ENCODE measurements at regions not wholly inside any gene's neighbourhood (a gene's known extent, or its start where the extent isn't known, plus 50 kb on each side); places are given as distances from the start of the nearest gene placed in this dataset.

DNA sequence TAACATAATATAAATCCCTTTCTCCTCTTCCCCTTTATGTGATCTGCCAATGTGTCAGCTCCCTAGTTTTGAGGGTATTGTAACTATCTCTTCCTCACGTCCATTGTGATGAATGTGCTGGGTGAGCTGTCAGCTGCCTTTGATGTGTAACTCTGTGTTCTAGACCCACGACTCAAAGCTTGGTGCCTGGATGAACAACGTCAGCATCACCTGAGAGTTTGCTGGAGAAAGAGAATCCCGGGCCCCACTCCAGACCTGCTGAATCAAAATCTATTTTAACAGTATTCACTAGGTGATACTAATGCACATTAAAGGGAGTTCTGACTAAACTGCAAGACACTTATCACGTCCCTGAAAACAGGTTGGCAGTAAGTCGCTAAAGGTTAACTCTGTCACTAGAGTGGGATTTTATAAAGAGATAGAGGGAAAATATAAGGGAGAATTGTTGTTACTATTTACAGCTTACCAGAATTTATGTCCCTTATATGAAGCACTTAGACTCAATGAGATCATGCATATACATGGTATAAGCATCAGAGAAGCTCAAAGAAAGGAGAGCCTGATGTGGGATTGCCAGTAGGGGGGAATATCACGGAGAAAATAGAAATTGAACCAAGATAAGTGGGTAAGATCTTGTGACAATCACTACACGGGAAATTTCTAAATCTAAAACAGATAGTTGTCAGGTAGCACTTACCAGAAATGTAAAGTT, 423.8 kb upstream of the SLC30A5 start:
- H3K27ac ChIP-seq = no peak overlapping the region
- no peak for TF ChIP-seq ZFX (IDR thresholded peaks at IDR 0.05)
- TF ChIP-seq, protein P1, sequence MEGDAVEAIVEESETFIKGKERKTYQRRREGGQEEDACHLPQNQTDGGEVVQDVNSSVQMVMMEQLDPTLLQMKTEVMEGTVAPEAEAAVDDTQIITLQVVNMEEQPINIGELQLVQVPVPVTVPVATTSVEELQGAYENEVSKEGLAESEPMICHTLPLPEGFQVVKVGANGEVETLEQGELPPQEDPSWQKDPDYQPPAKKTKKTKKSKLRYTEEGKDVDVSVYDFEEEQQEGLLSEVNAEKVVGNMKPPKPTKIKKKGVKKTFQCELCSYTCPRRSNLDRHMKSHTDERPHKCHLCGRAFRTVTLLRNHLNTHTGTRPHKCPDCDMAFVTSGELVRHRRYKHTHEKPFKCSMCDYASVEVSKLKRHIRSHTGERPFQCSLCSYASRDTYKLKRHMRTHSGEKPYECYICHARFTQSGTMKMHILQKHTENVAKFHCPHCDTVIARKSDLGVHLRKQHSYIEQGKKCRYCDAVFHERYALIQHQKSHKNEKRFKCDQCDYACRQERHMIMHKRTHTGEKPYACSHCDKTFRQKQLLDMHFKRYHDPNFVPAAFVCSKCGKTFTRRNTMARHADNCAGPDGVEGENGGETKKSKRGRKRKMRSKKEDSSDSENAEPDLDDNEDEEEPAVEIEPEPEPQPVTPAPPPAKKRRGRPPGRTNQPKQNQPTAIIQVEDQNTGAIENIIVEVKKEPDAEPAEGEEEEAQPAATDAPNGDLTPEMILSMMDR (conservative IDR thresholded peaks at IDR 0.05) = no peak

DNA sequence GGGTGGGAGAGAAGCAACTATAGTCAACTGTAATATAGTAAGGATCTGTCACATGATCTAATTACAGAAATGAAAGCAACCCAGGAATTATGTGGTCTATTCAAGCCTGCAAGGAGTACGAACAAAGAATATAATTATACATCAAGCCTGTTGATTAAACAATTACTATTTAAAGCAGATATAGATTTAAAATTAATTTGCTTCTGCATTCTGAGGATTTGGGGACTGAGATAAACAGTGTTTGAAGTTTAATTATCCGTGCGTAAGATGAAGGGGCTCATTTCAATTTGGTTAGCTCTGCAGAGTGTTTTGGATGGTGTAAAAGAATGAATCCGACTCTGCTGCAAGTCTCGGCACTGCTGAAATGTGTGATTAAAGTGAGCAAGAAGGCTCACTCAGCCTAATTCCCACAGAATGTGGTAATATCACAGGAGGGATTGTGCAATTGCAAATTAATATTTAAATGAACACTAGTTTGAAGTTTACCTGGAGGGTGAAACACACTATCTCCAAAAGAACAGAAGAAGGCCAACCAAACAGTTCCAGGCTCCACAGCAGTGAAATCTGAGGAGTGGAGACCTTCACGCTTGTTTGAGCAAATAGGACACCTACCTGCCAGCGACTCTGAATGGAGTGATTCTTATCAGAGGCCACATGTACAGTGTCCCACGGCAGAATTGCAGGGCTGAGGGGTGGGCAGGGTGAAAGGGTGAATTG, 420.6 kb upstream of the SLC30A5 start:
- no peak overlapping the region for H3K27ac ChIP-seq
- TF ChIP-seq ZFX (IDR thresholded peaks at IDR 0.05) = no peak
- TF ChIP-seq, protein P1 (conservative IDR thresholded peaks at IDR 0.05) = no peak

DNA sequence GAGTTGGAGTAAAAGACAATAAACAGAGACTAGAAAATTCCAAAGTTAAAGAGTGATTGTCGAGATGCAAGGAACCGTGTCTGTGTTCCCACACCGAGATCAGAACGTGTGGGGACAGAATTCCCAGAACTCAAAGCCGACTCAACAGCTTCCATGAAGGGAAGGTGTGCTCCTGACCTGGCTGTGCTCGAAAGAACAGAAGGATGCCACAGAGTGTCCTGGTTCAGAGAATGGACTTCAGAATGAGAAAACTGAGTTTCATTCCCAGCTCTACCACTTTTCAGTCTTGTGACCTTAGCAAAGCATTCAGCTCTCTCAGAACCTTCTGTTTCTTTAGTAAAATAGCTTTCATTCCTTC, 420.0 kb upstream of the SLC30A5 start:
- no peak overlapping the region for H3K27ac ChIP-seq
- TF ChIP-seq, protein P1 (conservative IDR thresholded peaks at IDR 0.05) = no peak
- TF ChIP-seq ZFX (IDR thresholded peaks at IDR 0.05) = no peak

DNA sequence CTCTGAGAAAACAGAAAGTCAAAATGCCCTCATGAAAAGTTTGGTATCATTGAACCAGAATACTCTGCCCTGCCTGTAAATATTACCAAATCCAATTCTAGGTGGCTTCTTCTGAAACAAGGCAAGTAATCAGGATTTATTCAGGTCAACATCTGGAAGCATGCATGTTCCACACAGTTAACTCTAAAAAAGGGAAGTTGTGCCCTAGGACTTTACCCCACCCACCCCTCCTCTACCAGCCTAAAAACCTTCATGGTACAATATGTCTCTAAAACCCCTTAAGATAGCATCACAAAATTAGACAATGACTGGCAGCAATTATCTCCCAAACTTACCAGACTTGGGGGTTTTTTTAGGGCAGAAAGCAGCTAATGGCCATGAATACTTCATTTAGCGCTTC, 414.8 kb upstream of the SLC30A5 start:
- H3K27ac ChIP-seq = no peak overlapping the region
- no peak for TF ChIP-seq ZFX (IDR thresholded peaks at IDR 0.05)
- TF ChIP-seq, protein P1 (conservative IDR thresholded peaks at IDR 0.05) = no peak

DNA sequence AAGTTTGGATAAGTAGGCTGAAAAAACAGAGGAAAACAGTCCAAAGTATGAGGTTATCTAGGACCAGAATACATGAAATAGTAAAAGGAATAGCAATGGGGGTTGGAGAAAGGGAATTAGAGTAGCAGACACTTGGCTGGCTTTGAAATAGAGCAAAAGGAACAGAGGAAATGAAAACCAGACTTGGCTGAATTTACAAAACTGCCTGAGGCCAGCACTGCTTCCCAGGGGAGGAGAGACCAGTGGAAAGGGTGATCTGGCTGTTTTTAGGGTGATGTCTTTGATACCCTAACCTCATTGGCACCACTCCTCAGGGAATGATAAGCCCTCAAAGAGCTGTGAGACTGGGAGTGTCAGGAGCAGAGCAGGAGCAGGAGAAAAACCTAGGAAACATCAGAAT, 413.4 kb upstream of the SLC30A5 start:
- TF ChIP-seq, protein P1 (conservative IDR thresholded peaks at IDR 0.05) = no peak
- TF ChIP-seq ZFX (IDR thresholded peaks at IDR 0.05) = no peak
- H3K27ac ChIP-seq = no peak overlapping the region

DNA sequence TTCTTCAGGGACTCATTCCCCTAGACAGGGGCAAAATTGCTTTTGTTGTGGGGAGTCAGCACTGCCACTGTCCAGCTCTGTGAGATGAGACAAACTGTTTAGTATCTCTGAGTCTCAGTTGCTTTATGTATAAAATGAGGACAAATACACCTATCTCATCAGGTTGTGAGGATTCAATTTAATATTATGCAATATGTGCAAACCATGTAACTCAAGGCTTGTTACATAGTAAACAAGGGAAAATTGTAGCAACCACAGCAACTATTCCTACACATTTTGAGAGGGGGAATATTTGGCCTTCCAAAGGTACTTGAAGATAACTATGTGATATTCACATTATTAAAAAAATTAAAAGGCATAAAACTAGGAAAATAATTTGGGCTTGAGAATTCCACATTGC, 411.9 kb upstream of the SLC30A5 start:
- TF ChIP-seq, protein P1 (conservative IDR thresholded peaks at IDR 0.05) = no peak
- no peak for TF ChIP-seq ZFX (IDR thresholded peaks at IDR 0.05)
- H3K27ac ChIP-seq = no peak overlapping the region

DNA sequence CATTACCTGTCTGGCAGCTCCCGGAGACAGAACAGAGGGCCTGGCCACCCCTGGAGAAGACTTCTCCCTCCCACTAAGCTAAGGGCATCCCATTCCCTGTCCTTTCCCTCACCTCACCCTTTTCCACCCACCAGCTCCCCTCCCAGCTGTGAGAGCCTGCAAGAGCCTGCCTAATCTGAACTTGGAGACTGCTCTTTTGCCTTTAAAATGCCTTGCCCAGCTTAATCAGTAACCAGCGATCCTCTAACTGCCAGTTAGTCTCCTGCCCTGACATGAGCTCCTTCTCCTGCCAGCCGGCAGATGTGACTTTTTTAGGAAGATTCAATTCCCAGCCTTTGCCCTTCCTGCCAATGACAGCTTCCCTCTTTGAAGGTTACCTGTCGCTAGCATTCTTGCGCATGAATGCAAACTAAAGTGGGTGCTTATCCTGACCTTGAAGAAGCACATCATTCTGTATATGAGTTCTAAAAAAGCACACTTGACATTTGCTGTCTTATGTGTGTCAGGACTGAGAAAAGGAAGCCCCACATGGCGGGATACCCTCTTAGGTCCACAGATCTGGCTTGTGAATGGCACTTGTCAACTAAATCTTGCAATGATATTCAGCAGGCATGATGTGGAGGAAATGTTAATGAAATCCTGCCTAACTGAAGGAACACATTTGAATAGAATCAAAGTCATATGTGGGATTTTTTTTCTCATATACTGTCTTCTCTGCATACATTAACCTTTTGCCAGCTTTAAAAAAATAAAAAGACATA, 411.2 kb upstream of the SLC30A5 start:
- no peak for TF ChIP-seq ZFX (IDR thresholded peaks at IDR 0.05)
- TF ChIP-seq, protein P1 (conservative IDR thresholded peaks at IDR 0.05) = no peak
- no peak overlapping the region for H3K27ac ChIP-seq
